Activated naive CD8-positive, alpha-beta T cell (primary cell): ENCODE measurements at regions not wholly inside any gene's neighbourhood (a gene's known extent, or its start where the extent isn't known, plus 50 kb on each side); places are given as distances from the start of the nearest gene placed in this dataset.
"Not testable (repeated sequence)": the region's sequence is repeated elsewhere in the genome, so short reads cannot be mapped to it uniquely, and the experiment has no call there.

ENCODE experiments used
- H3K27ac Mint-ChIP-seq: one replicate; pipeline ENCODE4 v1.8.0; 2021; ENCODE audit warnings: mixed read lengths
- H3K27me3 Mint-ChIP-seq: one replicate; pipeline ENCODE4 v1.8.0; 2021; ENCODE audit warnings: mixed read lengths
- H3K36me3 Mint-ChIP-seq: one replicate; pipeline ENCODE4 v1.8.0; 2021; ENCODE audit warnings: mixed read lengths
- H3K4me1 Mint-ChIP-seq: one replicate; pipeline ENCODE4 v1.8.0; 2021; ENCODE audit warnings: low read depth, mixed read lengths
- H3K4me3 Mint-ChIP-seq: one replicate; pipeline ENCODE4 v1.8.0; 2021; ENCODE audit warnings: mild to moderate bottlenecking, mixed read lengths
- H3K9me3 Mint-ChIP-seq: one replicate; pipeline ENCODE4 v1.8.0; 2021; ENCODE audit warnings: low read depth, mixed read lengths

DNA sequence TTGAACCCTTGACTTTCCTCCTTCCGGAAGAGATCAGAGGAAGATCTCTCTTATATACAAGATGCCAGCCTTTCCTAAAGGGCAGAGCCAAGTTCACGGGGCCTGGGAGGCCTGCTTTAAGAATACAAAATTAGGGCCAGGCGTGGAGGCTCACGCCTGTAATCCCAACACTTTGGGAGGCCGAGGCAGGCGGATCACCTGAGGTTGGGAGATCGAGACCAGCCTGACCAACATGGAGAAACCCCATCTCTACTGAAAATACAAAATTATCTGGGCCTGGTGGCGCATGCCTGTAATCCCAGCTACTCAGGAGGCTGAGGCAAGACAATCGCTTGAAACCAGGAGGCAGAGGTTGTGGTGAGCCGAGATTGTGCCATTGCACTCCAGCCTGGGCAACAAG is 108.2 kb upstream of the SPDYE9 start:
- H3K9me3 Mint-ChIP-seq, H3K27me3 Mint-ChIP-seq, H3K36me3 Mint-ChIP-seq, H3K4me1 Mint-ChIP-seq, H3K4me3 Mint-ChIP-seq, H3K27ac Mint-ChIP-seq: not testable (repeated sequence)

DNA sequence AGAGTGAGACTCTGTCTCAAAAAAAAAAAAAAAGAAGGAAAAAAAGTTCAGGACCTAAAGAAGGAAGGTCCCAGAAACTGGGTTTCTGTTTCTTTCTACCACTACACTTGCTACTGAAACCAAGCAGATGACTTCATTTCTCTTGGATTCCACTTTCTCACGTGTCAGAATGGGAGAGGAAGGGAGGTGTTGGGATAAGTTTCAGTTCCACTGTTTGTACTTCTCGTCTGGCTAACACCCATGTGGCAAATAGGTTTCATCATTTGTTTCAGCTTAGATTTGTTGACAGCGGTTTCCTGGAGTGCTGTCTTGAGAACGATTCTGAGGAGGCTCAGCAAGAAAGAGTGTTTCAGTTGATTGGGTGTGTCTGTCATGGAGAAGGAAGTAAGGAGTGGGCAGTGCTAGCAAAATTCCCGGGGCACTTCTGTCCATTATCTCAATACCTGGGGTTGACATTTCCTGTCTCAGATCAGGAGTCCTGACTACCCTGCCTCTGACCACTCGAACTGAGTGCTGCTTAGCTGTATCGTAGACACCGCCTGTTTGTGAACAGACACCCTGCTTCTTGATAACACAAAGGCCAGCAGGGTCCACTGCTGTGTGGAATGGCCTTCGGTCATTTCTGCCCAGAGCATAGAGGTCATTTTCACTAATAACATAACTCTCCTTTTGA is 104.8 kb upstream of the SPDYE9 start:
- not testable (repeated sequence) for H3K4me3 Mint-ChIP-seq, H3K27me3 Mint-ChIP-seq, H3K9me3 Mint-ChIP-seq, H3K36me3 Mint-ChIP-seq, H3K4me1 Mint-ChIP-seq, H3K27ac Mint-ChIP-seq

DNA sequence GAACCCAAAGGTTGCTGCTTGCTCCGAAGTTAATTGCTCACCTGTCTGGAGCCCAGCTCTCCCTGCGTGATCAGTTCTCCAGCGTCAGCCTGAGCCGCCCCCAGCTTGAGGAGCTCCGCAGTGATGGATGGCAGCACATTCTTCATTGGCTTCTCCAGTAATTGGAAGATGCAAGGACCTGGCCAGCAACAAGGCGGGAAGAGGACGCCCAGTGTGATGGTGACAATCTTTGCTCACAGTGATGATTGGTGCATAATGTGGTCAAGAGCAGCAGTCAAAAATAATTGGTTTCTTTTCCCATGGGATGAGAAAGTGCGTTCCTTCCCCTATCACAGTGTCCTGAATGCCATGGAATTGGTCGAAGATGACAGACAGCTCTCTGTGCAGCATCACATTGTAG is 102.4 kb upstream of the SPDYE9 start:
- not testable (repeated sequence) for H3K4me1 Mint-ChIP-seq, H3K9me3 Mint-ChIP-seq, H3K4me3 Mint-ChIP-seq, H3K36me3 Mint-ChIP-seq, H3K27me3 Mint-ChIP-seq, H3K27ac Mint-ChIP-seq

DNA sequence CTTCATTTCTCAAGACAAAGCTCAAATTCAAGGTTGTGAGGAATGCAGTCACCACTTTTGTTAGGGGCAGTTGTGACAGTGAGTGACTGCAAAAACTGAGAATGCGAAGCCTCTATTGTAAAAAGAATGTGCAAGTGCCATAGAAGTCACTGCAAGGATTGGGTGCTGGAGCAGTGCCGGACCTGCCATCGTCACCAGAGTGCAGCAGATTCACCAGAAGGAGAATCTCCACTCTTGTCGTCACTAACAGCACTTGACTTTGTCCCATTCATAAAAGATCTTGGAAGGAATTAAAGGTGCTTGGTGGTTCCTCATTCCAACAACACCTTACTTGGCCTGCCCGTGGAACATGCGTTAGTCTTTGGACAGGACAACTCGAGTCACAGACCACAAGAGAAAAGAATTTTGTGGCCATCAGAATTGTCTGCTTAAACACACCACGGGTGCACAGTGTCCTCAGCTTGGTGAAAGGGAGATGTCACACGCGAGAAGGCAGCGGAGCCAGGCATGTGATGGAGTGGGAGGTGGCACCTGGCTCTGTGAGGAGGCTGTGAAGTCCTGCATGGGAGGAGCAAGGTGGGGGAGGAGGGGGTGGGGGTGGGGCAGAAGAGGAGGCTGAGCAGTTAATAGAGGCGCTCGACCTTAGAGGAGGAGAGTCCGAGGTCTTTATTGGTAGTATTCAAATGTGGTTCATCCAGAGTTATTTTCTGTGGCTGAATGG is 100.9 kb upstream of the SPDYE9 start:
- not testable (repeated sequence) for H3K4me3 Mint-ChIP-seq, H3K9me3 Mint-ChIP-seq, H3K27ac Mint-ChIP-seq, H3K4me1 Mint-ChIP-seq, H3K27me3 Mint-ChIP-seq, H3K36me3 Mint-ChIP-seq

DNA sequence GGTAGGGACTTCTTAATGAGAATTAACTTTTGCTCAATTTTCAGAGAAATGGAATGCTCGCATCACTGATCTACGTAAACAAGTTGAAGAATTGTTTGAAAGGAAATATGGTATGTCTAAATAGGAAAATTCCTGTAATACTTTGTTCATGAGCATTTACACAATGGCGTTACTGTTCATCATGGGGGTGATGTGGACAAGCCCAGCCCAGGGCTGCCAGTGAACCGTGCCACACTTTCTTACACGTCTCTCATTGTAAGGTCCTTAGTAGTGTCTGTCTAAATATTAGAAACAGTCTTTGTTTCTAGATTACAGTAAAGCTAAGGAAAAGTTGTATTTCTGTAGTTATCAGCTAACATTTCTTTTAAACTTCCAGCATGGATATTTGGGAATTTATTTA is 91.0 kb upstream of the SPDYE9 start:
- H3K4me3 Mint-ChIP-seq, H3K27me3 Mint-ChIP-seq, H3K9me3 Mint-ChIP-seq, H3K4me1 Mint-ChIP-seq, H3K36me3 Mint-ChIP-seq, H3K27ac Mint-ChIP-seq: not testable (repeated sequence)

DNA sequence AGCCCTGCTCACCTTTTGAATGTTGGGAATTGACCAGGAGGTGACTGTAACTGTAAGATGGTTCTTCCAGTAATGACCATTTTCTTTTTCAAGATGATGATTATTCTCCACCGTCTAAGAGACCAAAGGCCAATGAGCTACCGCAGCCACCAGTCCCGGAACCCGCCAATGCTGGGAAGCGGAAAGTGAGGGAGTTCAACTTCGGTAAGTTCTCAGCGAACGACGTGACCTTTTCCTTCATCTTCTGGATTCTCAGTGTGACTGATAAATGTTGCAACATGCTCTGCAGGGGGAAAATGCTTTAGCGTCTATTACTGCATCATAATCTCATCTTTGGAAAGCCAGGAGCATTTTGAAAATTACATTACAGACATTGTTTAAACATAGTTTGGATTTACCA is 89.5 kb upstream of the SPDYE9 start:
- H3K27ac Mint-ChIP-seq, H3K4me3 Mint-ChIP-seq, H3K27me3 Mint-ChIP-seq, H3K36me3 Mint-ChIP-seq, H3K4me1 Mint-ChIP-seq, H3K9me3 Mint-ChIP-seq: not testable (repeated sequence)

DNA sequence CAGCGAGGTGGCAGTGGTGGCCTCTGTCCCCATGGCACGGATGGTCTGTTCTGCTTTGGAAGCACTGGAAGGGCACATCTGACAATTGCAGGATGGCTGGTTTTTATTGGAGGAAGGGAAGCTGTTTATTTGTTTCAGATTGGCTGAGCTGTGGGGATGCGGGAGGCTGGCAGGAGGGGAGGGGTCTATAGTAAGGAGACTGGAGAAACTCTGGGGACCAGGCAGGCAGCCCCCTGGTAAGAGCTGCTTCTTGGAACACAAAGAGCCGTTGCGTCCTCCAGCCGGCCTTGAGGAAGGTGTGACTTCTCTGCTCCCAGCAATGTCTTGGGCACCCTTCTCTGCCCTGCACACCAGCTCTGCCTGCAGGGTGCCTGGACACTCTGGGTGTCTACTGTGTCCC is 85.1 kb upstream of the SPDYE9 start:
- not testable (repeated sequence) for H3K27ac Mint-ChIP-seq, H3K4me3 Mint-ChIP-seq, H3K4me1 Mint-ChIP-seq, H3K9me3 Mint-ChIP-seq, H3K27me3 Mint-ChIP-seq, H3K36me3 Mint-ChIP-seq

DNA sequence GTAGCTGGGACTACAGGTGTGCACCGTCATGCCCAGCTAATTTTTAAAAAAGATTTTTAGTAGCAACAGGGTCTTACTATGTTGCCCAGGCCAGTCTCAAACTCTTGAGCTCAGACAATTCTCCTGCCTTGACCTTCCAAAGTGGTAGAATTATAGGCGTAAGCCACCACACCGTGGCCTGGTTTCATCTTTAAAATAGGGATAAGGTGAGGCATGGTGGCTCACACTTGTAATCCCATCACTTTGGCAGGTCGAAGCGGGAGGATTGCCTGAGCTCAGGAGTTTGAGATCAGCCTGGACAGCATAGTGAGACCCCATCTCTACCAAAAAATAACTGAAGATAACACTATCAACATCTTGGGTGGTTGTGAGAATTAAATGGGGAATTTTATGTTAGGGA is 84.6 kb upstream of the SPDYE9 start:
- H3K9me3 Mint-ChIP-seq, H3K27me3 Mint-ChIP-seq, H3K4me1 Mint-ChIP-seq, H3K4me3 Mint-ChIP-seq, H3K27ac Mint-ChIP-seq, H3K36me3 Mint-ChIP-seq: not testable (repeated sequence)

DNA sequence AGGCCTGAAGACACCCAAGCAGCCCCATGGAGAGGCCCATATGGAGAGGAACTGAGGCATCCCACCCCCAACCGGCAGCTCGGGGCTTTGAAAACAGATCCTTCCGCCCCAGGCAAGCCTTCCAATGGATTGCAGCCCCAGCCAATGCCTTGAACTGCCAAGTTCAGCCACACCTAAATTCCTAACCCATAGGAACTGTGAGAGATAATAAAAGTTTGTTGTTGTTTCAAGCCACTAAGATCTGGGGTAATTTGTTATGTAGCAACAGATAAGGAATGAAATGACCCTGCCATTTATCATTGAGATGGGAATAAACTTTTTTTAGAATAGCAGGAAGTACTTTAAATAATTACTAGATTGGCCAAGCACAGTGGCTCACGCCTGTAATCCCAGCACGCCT is 80.3 kb upstream of the SPDYE9 start:
- H3K36me3 Mint-ChIP-seq, H3K27me3 Mint-ChIP-seq, H3K27ac Mint-ChIP-seq, H3K4me3 Mint-ChIP-seq, H3K4me1 Mint-ChIP-seq, H3K9me3 Mint-ChIP-seq: not testable (repeated sequence)

DNA sequence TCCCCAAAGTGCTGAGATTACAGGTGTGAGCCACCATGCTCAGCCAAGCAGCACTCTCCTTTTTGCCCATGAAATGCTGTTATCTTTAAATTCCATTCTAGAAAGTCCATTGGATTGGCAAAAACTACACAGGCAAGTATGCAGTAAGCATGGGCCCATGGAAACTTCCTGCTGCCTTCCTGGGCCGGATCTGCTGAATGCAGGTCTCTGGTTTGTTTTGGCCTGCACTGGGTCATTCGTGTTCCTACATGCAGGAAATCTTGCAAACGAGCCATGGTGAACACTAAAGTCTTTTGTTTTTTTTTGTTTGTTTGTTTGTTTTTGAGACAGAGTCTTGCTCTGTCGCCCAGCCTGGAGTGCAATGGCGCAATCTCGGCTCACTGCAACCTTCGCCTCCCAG is 76.8 kb upstream of the SPDYE9 start:
- not testable (repeated sequence) for H3K9me3 Mint-ChIP-seq, H3K27me3 Mint-ChIP-seq, H3K36me3 Mint-ChIP-seq, H3K27ac Mint-ChIP-seq, H3K4me1 Mint-ChIP-seq, H3K4me3 Mint-ChIP-seq

DNA sequence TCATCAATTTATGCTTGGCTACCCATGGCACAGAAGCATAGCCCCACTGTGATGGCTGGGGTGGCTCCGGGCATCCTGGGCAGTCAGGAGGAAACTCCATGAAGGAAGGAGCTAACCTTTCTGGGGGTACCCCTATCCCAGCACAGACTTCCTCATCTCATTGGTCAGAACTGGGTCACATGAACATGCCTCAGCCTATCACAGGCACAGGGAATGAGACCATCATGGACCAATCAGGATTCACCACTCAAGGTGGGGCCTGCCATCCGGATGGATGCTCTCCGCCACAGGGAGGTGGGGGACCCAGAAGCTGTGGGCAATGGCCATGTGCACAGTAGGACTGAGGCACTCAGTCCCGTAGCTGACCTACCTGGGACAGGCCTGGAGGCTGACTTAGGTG is 75.9 kb upstream of the SPDYE9 start:
- not testable (repeated sequence) for H3K4me1 Mint-ChIP-seq, H3K27ac Mint-ChIP-seq, H3K4me3 Mint-ChIP-seq, H3K36me3 Mint-ChIP-seq, H3K27me3 Mint-ChIP-seq, H3K9me3 Mint-ChIP-seq

DNA sequence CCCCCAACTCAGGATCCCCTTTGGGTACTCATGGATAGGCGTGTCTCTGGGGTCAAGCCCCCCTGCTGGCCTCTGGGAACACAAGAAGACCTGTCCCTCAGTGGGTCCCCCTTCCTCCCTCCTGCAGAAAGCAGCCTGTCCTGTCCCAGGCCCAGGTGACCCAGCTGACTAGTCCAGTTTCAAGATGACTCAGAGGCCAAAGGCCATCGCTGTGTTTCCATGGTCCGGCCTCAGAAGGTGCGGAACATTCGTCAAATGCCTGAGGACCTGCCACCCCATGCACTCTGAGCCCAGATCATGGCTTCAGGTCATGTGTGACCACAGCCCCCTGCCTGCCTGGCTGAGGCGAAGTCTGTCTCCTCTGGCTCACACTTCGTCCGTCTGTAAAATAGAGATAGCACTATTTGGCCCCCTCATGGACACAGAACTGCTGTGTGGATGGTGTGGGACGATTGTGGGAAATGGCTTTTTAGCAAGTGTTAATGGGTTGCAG is 71.4 kb upstream of the SPDYE9 start:
- not testable (repeated sequence) for H3K4me3 Mint-ChIP-seq, H3K36me3 Mint-ChIP-seq, H3K27me3 Mint-ChIP-seq, H3K27ac Mint-ChIP-seq, H3K4me1 Mint-ChIP-seq, H3K9me3 Mint-ChIP-seq

DNA sequence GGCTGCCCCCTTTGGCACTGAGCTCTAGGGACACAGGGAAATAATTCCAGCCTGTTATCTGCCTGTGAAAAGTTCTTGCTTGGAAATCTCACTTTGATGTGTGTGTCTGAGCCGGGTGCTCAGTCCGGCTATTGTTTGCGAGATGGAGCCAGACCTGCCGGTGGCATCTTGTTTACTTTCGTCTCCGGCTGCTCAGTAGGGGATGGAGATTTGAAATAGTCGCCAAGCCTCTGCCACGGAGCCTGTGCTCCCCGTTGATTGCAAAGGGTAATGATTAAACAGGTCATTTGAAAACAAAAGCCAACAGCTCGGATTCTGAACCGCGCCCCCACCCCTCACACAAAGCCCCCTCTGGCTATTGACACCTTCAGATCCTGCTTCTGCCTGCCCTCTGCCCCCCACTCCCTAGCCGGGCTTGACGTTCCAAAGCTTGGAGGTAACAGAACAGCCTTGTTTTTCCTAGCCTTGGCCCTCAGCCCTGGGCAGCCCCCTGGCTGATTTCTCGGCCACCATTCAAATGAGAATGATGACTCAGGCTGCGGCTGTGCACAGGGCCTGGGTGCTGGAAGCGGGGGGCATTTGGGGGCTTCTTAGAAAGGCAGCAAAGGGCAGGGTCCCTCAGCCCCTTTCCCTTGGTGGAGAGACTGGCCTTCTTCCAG is 70.8 kb upstream of the SPDYE9 start:
- H3K9me3 Mint-ChIP-seq, H3K27ac Mint-ChIP-seq: not testable (repeated sequence)

DNA sequence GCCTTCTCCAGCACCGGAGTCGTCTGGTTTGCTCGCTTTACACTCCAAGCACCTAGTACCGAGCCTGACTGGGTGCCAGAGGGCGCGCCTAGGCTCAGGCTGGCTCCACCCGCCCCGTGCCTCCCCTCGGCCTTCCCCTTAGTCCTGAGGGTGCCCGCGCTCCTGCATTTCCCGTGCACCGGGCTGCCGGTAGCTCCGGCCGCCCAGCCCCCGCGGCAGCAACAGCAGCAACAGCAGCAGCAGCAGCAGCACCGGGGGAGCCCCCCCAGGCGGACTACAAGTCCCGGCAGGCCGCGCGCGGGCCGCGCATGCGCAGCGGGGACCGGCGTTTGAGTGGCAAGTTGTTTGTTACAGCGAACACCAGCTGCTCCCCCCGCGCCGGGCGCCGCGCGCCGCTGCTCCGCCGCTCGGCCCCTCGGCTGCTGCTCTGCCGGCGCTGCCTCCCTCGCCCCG is 68.8 kb upstream of the SPDYE9 start:
- H3K9me3 Mint-ChIP-seq, H3K4me1 Mint-ChIP-seq, H3K36me3 Mint-ChIP-seq, H3K27ac Mint-ChIP-seq, H3K27me3 Mint-ChIP-seq: not testable (repeated sequence)
- H3K4me3 Mint-ChIP-seq: peak overlapping the region; percentile 52

More for the DNA sequence above, 70.8 kb upstream of the SPDYE9 start:
- H3K36me3 Mint-ChIP-seq, H3K27me3 Mint-ChIP-seq, H3K4me1 Mint-ChIP-seq, H3K4me3 Mint-ChIP-seq: not testable (repeated sequence)

DNA sequence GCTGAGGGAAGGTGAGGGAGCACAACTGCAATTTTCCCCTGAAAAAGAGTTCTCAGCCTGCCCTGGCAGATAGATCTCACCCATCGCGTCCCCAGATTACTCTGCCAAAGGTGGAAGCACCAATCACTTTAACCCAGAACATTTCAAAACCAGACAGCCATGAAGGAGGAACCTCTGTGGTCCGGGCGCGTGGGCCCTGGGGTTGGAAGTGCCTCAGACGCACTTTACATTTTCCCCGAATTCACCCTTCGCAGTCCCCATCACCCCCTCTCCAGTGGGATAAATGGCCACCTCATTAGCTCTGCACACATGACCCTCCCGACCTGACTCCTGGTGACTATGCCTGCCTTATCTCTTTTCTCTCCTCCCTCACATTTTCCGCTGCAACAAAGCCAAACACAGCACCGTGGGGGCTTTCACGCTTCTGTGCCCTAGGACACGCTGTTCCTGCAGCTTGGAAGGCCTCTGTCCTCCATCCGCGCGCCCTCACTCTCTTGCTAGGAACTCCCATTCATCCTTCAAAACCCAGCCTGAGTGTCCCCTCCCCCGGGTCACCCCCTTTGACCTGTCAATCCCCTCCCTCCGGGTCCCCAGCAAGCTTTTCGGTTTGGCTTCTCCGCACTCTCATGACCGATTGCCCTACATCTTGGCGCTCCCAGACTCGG is 68.2 kb upstream of the SPDYE9 start:
- H3K4me1 Mint-ChIP-seq, H3K4me3 Mint-ChIP-seq, H3K9me3 Mint-ChIP-seq: not testable (repeated sequence)

More for the DNA sequence above, 68.2 kb upstream of the SPDYE9 start:
- not testable (repeated sequence) for H3K27ac Mint-ChIP-seq, H3K27me3 Mint-ChIP-seq, H3K36me3 Mint-ChIP-seq
